ENCODE measurements at regions not wholly inside any gene's neighbourhood (a gene's known extent, or its start where the extent isn't known, plus 50 kb on each side); places are given as distances from the start of the nearest gene placed in this dataset.

DNA sequence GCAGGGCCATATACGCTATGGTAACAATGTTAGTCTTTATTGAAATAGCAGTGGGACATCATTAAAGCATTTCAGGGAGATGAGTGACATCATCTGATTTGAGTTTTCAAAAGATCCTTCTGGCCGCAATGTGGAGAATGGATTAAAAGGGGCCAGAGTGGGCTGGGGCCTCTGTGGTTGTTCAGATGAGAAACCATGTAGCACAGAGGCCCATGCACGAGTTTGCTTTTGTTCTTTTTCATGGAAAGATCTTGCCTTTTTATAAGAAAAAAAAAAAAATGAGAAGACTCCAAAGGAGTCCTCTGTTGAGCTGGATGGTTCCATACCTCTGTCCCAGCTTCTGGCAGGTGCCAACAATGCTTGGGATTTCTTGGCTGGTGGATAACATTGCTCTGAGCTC is 173.5 kb upstream of the SPRY4 start:
- Mint-ChIP-seq H3K9me3 (no peaks in the 10 kb centered on the region), H3K4me1 (ENCODE audit: low read depth) (no peaks in the 10 kb centered on the region), H3K27ac (no peak overlapping the region), H3K36me3 (ENCODE audit: low read depth) (no peaks in the 10 kb centered on the region), H3K4me3 (no peak overlapping the region), H3K27me3 (ENCODE audit: low read depth) (peaks cover 4% of the 10 kb centered on the region)

DNA sequence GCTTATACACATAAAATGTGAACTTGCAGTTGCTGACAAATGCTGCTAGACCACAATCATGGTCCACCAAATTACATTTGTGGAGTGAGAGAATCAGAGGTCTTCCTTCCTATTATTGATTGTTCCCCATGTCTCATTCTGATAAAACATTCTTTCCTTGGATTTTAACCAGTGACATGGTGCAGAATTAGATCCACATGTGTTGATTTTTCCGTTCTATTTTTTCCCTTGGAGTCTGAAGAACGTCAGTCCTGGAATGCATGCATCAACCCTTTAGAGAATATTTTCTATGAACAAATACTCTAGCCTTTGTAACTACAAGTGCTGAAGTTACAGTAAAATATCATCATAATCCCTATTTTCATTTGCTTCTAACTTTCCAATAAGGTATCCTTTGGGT is 170.7 kb upstream of the SPRY4 start:
- Mint-ChIP-seq H3K9me3 (no peaks in the 10 kb centered on the region), H3K27ac (no peak overlapping the region), H3K4me3 (no peak overlapping the region), H3K36me3 (ENCODE audit: low read depth) (no peaks in the 10 kb centered on the region), H3K27me3 (ENCODE audit: low read depth) (peaks cover 4% of the 10 kb centered on the region), H3K4me1 (ENCODE audit: low read depth) (no peaks in the 10 kb centered on the region)

DNA sequence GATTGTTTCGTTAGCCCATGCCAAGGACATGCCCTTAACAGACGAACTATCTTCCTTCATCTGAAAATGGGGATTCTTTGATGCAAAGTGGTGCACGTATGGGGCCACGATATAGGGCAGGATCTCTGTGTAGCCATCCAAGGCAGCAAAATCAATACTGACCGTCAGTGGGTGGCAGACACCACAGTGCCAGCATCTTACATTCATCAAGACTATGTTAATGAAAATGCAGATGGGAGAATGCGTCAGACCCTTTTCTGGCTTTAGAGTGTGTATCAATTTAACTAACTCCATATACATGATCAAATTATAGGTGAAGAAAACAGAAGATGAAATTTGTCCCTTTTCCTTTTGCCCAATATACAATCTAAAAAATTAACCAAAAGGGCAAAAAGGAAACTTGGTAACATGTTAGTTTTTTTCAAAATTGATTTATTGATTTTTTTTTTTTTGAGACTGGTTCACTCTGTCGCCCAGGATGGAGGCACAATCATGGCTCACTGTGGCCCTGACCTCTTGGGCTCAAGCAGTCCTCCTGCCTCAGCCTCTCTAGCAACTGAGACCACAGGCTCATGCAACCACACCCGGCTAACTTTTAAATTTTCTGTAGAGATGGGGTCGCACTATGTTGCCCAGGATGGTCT is 169.2 kb upstream of the SPRY4 start:
- Mint-ChIP-seq H3K4me3 (no peak overlapping the region), H3K4me1 (ENCODE audit: low read depth) (no peaks in the 10 kb centered on the region), H3K36me3 (ENCODE audit: low read depth) (no peaks in the 10 kb centered on the region), H3K9me3 (no peaks in the 10 kb centered on the region), H3K27ac (no peak overlapping the region), H3K27me3 (ENCODE audit: low read depth) (no peaks in the 10 kb centered on the region)

DNA sequence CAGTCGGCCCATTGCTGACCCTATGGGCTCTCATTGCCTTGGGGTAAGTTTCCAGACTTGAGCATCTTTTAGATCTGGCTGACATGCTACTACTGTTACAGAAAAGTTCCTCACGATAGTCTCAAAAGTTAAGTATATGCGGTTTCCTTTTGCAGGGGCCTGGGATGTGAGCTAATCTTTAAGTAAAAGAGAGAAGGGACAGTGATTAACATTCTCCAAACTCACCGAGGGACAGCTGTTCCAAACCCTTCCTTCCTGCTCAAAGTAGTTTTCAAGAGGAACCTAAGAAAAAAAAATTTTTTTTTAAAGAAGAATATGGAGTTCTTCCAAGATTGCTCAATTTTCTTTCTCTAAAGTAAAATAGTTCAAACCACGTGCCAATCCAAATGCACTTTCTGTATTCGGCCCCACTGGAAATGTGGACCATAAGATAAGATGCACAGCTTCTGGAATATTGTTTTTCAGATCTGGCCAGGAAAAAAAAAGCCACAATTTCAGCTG is 168.0 kb upstream of the SPRY4 start:
- no peaks in the 10 kb centered on the region for H3K36me3 Mint-ChIP-seq (ENCODE audit: low read depth)
- no peaks in the 10 kb centered on the region for H3K9me3 Mint-ChIP-seq
- no peaks in the 10 kb centered on the region for H3K4me1 Mint-ChIP-seq (ENCODE audit: low read depth)
- H3K27me3 Mint-ChIP-seq (ENCODE audit: low read depth), result peaks cover 1% of the 10 kb centered on the region
- H3K4me3 Mint-ChIP-seq, result no peak overlapping the region
- no peak overlapping the region for H3K27ac Mint-ChIP-seq

DNA sequence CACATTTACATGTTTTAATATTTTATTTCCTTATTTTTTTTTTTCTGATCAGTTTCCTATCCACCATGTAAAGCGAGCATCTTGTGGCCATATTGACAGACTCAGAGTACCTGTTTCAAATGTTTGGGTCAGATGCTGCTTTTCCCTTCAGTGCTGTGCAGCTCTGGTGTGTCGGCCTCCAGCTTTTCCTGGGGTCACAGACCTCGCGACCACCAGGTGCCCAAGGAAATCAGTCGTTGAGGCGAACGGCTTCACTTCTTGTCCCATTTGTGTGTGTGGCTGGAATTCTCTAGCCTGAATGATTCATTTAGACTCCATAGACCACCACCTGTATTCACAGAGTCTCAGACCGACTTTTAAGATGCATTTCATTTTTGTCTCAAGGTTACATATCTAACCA is 166.9 kb upstream of the SPRY4 start:
- peaks cover 6% of the 10 kb centered on the region for H3K27me3 Mint-ChIP-seq (ENCODE audit: low read depth)
- H3K36me3 Mint-ChIP-seq (ENCODE audit: low read depth), result no peaks in the 10 kb centered on the region
- H3K27ac Mint-ChIP-seq, result no peak overlapping the region
- H3K4me3 Mint-ChIP-seq, result no peak overlapping the region
- H3K9me3 Mint-ChIP-seq, result no peaks in the 10 kb centered on the region
- H3K4me1 Mint-ChIP-seq (ENCODE audit: low read depth), result no peaks in the 10 kb centered on the region

DNA sequence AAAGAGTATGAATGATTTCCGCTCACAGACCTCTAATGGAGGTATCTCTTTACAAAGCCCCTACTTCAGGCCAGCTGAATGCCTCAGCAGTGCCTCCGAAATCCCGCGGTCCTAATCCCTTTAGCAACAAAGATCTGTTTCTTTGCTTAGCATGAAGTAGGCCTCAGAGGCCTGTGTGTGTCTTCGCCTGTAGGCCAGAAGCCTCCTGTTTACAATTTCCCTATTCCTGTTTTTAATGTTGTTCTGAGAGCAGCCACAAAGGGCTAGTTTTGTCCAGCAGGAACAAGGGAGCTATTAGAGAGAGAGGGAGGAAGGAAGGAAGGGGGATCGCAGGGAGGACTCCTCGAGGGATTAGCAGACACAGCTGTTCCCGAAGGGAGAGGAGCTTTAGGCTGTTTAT is 166.4 kb upstream of the SPRY4 start:
- Mint-ChIP-seq H3K27me3 (ENCODE audit: low read depth) (peaks cover 6% of the 10 kb centered on the region), H3K4me1 (ENCODE audit: low read depth) (no peaks in the 10 kb centered on the region), H3K36me3 (ENCODE audit: low read depth) (no peaks in the 10 kb centered on the region), H3K4me3 (no peak overlapping the region), H3K27ac (no peak overlapping the region), H3K9me3 (no peaks in the 10 kb centered on the region)

DNA sequence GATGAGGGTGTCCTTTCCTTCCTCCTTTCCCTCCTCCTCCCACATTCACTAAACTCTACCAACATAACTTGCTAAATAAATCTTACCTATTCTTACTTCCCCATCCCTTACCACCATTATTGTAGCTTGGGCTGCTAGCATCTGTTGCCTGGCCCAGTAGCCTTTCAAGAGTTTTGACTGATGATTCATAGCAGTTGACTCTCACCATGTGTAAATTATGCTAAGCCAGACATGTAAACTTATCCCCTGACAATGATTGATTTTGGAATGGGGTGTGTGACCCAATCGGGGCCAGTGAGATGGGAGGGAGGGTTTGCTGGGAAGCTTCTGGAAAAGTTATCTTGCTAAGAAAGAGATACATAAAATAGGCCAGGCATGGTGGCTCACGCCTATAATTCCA is 161.8 kb upstream of the SPRY4 start:
- H3K9me3 Mint-ChIP-seq, result peaks cover 11% of the 10 kb centered on the region
- H3K27ac Mint-ChIP-seq, result no peak overlapping the region
- peaks cover 16% of the 10 kb centered on the region for H3K27me3 Mint-ChIP-seq (ENCODE audit: low read depth)
- no peak overlapping the region for H3K4me3 Mint-ChIP-seq
- no peaks in the 10 kb centered on the region for H3K4me1 Mint-ChIP-seq (ENCODE audit: low read depth)
- peaks cover 1% of the 10 kb centered on the region for H3K36me3 Mint-ChIP-seq (ENCODE audit: low read depth)

DNA sequence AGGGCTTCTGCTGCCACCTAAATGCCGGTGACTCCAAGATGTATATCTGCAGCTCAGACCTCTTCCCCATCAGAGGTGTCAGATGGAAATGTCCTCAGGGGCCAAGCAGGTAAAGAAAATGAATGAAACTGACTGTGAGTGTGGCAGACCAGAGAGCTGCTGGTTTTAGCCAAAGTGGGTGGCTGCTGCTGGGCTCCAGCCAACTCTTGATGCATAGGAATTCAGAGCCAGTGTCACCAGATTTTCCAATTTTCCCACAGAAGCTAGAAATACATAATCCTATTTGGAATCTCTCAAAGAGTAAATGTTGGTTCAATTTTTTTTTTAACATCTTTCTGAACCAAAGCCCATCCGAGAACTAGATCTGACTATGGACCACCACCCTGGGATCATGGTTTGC is 161.2 kb upstream of the SPRY4 start:
- H3K36me3 Mint-ChIP-seq (ENCODE audit: low read depth), result peaks cover 1% of the 10 kb centered on the region
- H3K9me3 Mint-ChIP-seq, result peaks cover 11% of the 10 kb centered on the region
- H3K4me3 Mint-ChIP-seq, result no peak overlapping the region
- peaks cover 16% of the 10 kb centered on the region for H3K27me3 Mint-ChIP-seq (ENCODE audit: low read depth)
- no peak overlapping the region for H3K27ac Mint-ChIP-seq
- H3K4me1 Mint-ChIP-seq (ENCODE audit: low read depth), result no peaks in the 10 kb centered on the region

DNA sequence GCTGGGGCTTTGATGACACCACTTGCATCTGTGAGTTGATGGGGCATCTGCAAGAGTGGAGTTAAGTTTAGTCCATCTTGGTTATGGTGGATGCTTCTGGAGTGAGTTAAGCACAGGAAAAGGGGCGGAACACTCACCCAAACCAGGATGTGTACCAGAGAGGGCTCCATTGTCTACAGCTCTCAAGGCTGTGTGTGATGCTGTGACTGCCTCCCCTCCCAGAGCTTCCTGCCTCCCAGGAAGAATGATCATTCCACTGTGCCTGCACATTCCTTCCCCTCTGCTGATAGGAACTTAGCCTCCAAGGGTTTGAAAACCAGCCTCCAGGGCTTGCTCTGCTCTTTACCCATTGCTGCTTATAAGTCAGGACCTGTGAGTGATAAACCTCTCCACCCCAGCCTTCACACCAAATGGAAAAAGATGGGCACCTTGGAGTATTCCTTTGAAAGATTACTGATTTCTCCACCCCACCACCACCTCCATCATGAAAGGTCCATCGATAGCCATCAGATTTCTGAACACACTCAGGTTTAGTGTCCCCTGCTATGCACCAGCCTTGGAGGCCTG is 160.1 kb upstream of the SPRY4 start:
- H3K9me3 Mint-ChIP-seq, result peaks cover 12% of the 10 kb centered on the region
- peaks cover 16% of the 10 kb centered on the region for H3K27me3 Mint-ChIP-seq (ENCODE audit: low read depth)
- no peaks in the 10 kb centered on the region for H3K4me1 Mint-ChIP-seq (ENCODE audit: low read depth)
- no peak overlapping the region for H3K27ac Mint-ChIP-seq
- H3K4me3 Mint-ChIP-seq, result no peak overlapping the region
- peaks cover 1% of the 10 kb centered on the region for H3K36me3 Mint-ChIP-seq (ENCODE audit: low read depth)

DNA sequence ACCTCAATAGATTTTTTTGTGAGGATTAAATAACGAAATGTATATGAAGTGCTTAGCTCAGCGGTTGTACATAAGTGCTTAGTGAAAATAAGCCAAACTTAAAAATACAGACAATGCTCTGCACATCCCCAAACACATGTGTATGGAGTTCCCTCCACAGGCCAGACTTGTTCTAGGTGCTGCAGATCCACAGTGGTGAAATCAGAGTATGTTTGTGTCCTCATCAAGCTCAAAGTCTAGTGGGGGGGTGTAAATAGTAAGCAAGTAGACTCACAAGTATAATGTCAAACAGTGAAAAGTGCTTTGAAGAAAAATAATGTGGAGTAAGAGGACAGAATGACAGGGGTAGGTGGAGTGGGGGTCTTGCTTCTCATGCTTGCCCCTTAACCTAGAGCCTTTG is 157.4 kb upstream of the SPRY4 start:
- peaks cover 20% of the 10 kb centered on the region for H3K27me3 Mint-ChIP-seq (ENCODE audit: low read depth)
- peaks cover 24% of the 10 kb centered on the region for H3K9me3 Mint-ChIP-seq
- peaks cover 1% of the 10 kb centered on the region for H3K36me3 Mint-ChIP-seq (ENCODE audit: low read depth)
- no peaks in the 10 kb centered on the region for H3K4me1 Mint-ChIP-seq (ENCODE audit: low read depth)
- no peak overlapping the region for H3K4me3 Mint-ChIP-seq
- H3K27ac Mint-ChIP-seq, result no peak overlapping the region

DNA sequence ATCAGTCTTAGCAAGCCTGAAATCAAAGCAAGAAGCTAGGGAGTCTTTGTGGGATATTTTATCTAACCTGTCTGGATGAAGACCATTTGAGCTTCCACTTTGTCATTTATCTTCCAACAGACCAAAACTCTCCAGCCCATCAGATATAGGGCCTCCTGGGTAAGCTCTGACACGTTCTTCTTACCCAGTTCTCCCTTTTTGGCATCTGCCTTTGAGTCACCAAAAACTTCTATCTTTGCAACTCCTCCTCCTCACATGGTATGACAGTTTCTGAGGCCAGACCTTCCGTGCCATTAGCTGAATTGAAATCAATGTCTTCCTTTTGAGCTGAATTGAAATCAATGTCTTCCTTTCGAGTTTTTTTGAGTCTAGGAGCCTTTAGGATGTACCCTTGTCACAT is 156.6 kb upstream of the SPRY4 start:
- Mint-ChIP-seq H3K4me1 (ENCODE audit: low read depth) (no peaks in the 10 kb centered on the region), H3K27ac (no peak overlapping the region), H3K4me3 (no peak overlapping the region)

DNA sequence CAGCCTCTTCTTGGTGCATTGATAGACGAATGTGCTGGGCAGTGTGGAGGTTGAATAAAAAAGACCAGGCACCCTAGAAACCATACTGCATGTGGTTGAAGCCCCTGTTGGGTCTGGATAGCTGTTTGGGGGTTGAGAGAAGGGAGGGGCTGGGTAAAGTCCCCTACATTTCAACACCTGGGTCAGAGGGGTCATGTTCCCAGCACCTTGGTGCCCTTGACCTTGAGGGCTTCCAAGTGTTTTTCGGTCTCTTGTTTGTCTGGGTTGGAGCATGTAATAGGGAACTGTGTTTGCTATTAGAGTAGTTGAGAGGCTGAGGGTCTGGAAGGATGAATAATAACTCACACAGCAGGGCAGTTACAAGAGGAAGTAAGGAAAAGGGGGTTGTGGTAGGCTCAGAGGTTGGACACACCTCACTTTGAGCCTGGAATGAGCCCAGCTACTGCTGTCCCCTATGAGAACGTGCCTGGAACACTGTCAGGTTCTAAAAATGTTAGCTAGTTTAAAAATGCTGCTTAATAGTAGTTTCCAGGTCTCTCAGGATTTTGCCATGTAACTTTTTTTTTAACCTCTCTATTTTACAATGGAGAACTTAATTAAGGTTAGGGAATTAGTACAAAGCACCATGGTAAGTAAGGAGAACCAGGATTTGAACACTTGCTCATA is 155.2 kb upstream of the SPRY4 start:
- Mint-ChIP-seq H3K9me3 (peaks cover 15% of the 10 kb centered on the region), H3K4me3 (no peak overlapping the region), H3K4me1 (ENCODE audit: low read depth) (no peaks in the 10 kb centered on the region), H3K27ac (no peak overlapping the region), H3K36me3 (ENCODE audit: low read depth) (no peaks in the 10 kb centered on the region), H3K27me3 (ENCODE audit: low read depth) (peaks cover 14% of the 10 kb centered on the region)

More for the DNA sequence above, 156.6 kb upstream of the SPRY4 start:
- peaks cover 24% of the 10 kb centered on the region for H3K9me3 Mint-ChIP-seq
- peaks cover 20% of the 10 kb centered on the region for H3K27me3 Mint-ChIP-seq (ENCODE audit: low read depth)
- H3K36me3 Mint-ChIP-seq (ENCODE audit: low read depth), result peaks cover 1% of the 10 kb centered on the region

DNA sequence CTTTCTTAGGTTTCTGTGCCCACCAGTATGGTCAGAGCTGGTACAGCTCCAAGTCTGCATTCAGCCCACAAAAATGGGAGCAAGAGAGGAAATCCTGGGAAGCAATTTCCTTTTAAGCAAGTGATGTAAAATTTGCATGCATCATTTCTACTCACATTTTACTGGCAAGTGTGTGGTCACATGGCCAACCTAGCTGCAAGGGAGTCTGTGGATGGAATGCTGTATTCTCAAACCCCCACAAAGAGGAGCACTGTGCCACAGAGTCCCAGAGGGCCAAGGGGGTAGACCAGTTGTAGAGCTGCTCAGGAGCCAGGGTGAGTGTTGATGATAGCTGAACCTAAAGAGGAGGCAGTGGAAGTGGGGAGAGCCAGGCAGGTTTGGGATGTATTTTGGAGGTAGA is 154.3 kb upstream of the SPRY4 start:
- H3K36me3 Mint-ChIP-seq (ENCODE audit: low read depth), result no peaks in the 10 kb centered on the region
- peaks cover 14% of the 10 kb centered on the region for H3K27me3 Mint-ChIP-seq (ENCODE audit: low read depth)
- no peak overlapping the region for H3K4me3 Mint-ChIP-seq
- H3K4me1 Mint-ChIP-seq (ENCODE audit: low read depth), result no peaks in the 10 kb centered on the region
- H3K9me3 Mint-ChIP-seq, result peaks cover 14% of the 10 kb centered on the region
- H3K27ac Mint-ChIP-seq, result no peak overlapping the region

DNA sequence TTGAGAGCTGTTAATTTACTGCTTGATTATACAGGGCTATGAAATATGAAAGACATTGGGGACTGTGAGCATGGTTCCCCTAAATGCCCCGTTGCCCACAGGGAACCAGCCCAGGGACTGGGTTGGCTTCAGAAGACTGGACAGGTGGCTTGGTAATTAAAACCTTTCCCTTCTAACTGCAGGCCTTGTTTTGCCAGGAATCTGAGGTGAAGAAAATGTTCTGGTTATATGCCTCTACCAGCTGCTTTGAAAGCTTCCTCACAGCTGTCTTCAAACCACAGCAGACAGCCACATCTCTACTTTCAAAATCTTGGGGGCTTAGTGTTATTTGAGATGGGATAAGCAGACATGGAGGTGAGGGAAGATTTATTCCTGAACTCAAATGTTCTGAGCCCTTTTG is 153.3 kb upstream of the SPRY4 start:
- Mint-ChIP-seq H3K27me3 (ENCODE audit: low read depth) (peaks cover 13% of the 10 kb centered on the region), H3K36me3 (ENCODE audit: low read depth) (no peaks in the 10 kb centered on the region), H3K9me3 (peaks cover 14% of the 10 kb centered on the region), H3K4me1 (ENCODE audit: low read depth) (no peaks in the 10 kb centered on the region), H3K27ac (no peak overlapping the region), H3K4me3 (no peak overlapping the region)

DNA sequence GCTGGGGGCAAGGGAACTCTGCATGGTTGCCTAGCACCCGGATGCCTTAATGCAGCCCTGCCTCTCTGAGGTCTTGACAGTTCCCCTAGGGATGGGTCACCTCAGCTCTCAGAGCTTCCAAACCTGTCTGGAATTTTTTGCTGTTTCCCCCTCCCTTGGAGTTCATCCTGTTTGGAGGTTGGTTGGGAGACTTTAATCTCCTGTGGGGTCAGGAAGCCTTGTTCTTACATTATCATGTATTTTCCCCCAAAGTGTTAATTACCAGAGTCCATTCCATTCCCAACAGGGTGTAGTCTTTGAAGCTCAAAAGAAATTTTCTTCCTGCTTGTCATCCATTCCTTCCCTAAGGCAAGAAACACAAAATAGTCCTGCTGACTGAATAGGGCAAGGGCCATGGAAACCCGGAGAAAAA is 150.3 kb upstream of the SPRY4 start:
- peaks cover 14% of the 10 kb centered on the region for H3K9me3 Mint-ChIP-seq
- H3K36me3 Mint-ChIP-seq (ENCODE audit: low read depth), result no peaks in the 10 kb centered on the region
- no peak overlapping the region for H3K4me3 Mint-ChIP-seq
- H3K4me1 Mint-ChIP-seq (ENCODE audit: low read depth), result peaks cover 2% of the 10 kb centered on the region
- H3K27me3 Mint-ChIP-seq (ENCODE audit: low read depth), result peaks cover 10% of the 10 kb centered on the region
- no peak overlapping the region for H3K27ac Mint-ChIP-seq

All from T-helper 1 cell treated with Interleukin-12 subunit alpha and Interleukin-12 subunit beta and Interleukin-4 antibody, amounts not matched to agents 30 μg/mL and 1 μg/mL, for 36 hours (primary cell).